ENCODE measurements at regions not wholly inside any gene's neighbourhood (a gene's known extent, or its start where the extent isn't known, plus 50 kb on each side); places are given as distances from the start of the nearest gene placed in this dataset.

DNA sequence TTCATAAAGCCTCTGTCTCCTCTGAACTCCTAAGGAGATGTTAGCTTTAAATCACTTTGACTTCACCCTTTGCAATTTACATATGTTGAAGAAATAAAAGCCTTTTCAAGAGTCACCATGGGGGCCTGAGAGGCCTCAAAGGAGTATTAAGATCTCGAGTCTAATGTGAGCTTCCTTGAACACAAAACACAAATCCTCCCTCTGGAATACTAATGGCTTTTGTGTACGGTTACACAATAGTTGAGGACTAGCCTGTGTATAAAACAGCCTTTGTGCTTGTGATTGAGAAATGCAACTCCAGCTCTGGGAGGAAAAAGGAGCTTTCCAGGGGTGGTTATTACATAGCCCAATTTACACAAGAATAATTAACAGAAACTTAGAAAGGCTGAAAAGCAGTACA is 1140.2 kb downstream of the CDH11 start:
- TF ChIP-seq CREB1 (IDR thresholded peaks at IDR 0.05; ENCODE audit: low read depth) = no peak
- TF ChIP-seq TEAD4 (IDR thresholded peaks at IDR 0.05) = no peak
- TF ChIP-seq ZBTB7A (IDR thresholded peaks at IDR 0.05; ENCODE audit: low read depth) = no peak
- TF ChIP-seq TAF1 (IDR thresholded peaks at IDR 0.05; ENCODE audit: low read depth) = no peak
- TF ChIP-seq CEBPB (IDR thresholded peaks at IDR 0.05) = no peak
- TF ChIP-seq, protein P1, sequence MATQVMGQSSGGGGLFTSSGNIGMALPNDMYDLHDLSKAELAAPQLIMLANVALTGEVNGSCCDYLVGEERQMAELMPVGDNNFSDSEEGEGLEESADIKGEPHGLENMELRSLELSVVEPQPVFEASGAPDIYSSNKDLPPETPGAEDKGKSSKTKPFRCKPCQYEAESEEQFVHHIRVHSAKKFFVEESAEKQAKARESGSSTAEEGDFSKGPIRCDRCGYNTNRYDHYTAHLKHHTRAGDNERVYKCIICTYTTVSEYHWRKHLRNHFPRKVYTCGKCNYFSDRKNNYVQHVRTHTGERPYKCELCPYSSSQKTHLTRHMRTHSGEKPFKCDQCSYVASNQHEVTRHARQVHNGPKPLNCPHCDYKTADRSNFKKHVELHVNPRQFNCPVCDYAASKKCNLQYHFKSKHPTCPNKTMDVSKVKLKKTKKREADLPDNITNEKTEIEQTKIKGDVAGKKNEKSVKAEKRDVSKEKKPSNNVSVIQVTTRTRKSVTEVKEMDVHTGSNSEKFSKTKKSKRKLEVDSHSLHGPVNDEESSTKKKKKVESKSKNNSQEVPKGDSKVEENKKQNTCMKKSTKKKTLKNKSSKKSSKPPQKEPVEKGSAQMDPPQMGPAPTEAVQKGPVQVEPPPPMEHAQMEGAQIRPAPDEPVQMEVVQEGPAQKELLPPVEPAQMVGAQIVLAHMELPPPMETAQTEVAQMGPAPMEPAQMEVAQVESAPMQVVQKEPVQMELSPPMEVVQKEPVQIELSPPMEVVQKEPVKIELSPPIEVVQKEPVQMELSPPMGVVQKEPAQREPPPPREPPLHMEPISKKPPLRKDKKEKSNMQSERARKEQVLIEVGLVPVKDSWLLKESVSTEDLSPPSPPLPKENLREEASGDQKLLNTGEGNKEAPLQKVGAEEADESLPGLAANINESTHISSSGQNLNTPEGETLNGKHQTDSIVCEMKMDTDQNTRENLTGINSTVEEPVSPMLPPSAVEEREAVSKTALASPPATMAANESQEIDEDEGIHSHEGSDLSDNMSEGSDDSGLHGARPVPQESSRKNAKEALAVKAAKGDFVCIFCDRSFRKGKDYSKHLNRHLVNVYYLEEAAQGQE (IDR thresholded peaks at IDR 0.05; ENCODE audit: low read depth) = no peak
- TF ChIP-seq, protein P2, sequence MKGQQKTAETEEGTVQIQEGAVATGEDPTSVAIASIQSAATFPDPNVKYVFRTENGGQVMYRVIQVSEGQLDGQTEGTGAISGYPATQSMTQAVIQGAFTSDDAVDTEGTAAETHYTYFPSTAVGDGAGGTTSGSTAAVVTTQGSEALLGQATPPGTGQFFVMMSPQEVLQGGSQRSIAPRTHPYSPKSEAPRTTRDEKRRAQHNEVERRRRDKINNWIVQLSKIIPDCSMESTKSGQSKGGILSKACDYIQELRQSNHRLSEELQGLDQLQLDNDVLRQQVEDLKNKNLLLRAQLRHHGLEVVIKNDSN (IDR thresholded peaks at IDR 0.05) = no peak
